22Rv1 (cell line): ENCODE measurements at regions not wholly inside any gene's neighbourhood (a gene's known extent, or its start where the extent isn't known, plus 50 kb on each side); places are given as distances from the start of the nearest gene placed in this dataset.

ENCODE experiments used
- ZFX ChIP-seq: fragments of 450-650 bp; IDR thresholded peaks from 2 replicates; pipeline ENCODE4 v1.6.1; 2017; ENCODE audit warnings: antibody characterized with exemption, borderline replicate concordance
- TF ChIP-seq, protein P1 (sequence below): fragments of 450-650 bp; IDR thresholded peaks from 2 replicates; pipeline ENCODE4 v1.5.1; 2017; ENCODE audit warnings: mild to moderate bottlenecking

DNA sequence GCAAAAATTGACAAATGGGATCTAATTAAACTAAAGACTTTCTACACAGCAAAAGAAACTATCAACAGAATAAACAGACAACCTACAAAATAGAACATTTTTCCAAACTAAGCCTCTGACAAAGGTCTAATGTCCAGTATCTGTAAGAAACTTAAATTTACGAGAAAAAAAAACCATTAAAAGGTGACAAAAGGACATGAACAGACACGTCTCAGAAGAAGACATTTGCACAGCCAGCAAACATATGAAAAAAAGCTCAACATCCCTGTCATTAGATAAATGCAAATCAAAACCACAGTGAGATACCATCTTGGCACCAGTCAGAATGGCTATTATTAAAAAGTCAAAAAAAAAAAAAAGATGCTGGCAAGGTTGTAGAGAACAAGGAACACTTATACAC is 70.6 kb upstream of the GRIK2 start:
- TF ChIP-seq, protein P1, sequence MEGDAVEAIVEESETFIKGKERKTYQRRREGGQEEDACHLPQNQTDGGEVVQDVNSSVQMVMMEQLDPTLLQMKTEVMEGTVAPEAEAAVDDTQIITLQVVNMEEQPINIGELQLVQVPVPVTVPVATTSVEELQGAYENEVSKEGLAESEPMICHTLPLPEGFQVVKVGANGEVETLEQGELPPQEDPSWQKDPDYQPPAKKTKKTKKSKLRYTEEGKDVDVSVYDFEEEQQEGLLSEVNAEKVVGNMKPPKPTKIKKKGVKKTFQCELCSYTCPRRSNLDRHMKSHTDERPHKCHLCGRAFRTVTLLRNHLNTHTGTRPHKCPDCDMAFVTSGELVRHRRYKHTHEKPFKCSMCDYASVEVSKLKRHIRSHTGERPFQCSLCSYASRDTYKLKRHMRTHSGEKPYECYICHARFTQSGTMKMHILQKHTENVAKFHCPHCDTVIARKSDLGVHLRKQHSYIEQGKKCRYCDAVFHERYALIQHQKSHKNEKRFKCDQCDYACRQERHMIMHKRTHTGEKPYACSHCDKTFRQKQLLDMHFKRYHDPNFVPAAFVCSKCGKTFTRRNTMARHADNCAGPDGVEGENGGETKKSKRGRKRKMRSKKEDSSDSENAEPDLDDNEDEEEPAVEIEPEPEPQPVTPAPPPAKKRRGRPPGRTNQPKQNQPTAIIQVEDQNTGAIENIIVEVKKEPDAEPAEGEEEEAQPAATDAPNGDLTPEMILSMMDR: no peak
- no peak for TF ChIP-seq ZFX
